A549 (cell line): ENCODE measurements at regions not wholly inside any gene's neighbourhood (a gene's known extent, or its start where the extent isn't known, plus 50 kb on each side); places are given as distances from the start of the nearest gene placed in this dataset.
A peak's percentile ranks its signal among the peaks of the same experiment; 100 is the strongest.

ENCODE experiments used
- EHMT2 ChIP-seq: fragments of 200-600 bp; sonication (generic); IDR thresholded peaks from 2 replicates; pipeline ENCODE4 v1.6.1; 2016; ENCODE audit warnings: antibody characterized with exemption, low read depth, mild to moderate bottlenecking, moderate library complexity
- FOSB ChIP-seq: fragments of 250-450 bp; sonication (Bioruptor Pico); IDR thresholded peaks from 2 replicates; pipeline ENCODE4 v1.5.0; 2020; ENCODE audit warnings: mild to moderate bottlenecking, moderate library complexity
- FOSL2 ChIP-seq, 2 experiments: fragments of 450-650 bp in 1 of 2; fragments of >200 bp in 1 of 2; sonication (Bioruptor Twin) in 1 of 2; formaldehyde crosslinking; IDR thresholded peaks; 2 replicates each; pipeline versions ENCODE4 v1.5.0 to v1.6.1; 2016 to 2020; ENCODE audit warnings: mild to moderate bottlenecking in 1 of 2, moderate library complexity in 1 of 2
- KDM1A ChIP-seq: fragments of 200-600 bp; sonication (generic); IDR thresholded peaks from 2 replicates; pipeline ENCODE4 v1.6.1; 2016; ENCODE audit warnings: low read depth, mild to moderate bottlenecking
- MYC ChIP-seq: IDR thresholded peaks from 2 replicates; pipeline ENCODE4 v1.6.1; 2012; ENCODE audit warnings: mild to moderate bottlenecking, inconsistent platforms, low read length, improper control_type of control experiment, borderline replicate concordance
- POLR2A ChIP-seq: IDR thresholded peaks from 2 replicates; pipeline ENCODE4 v1.6.1; 2012; ENCODE audit warnings: mild to moderate bottlenecking, low read length
- POLR2AphosphoS2 ChIP-seq: conservative IDR thresholded peaks from 2 replicates; pipeline ENCODE4 v1.6.1; 2012; ENCODE audit warnings: low read length, improper control_type of control experiment, inconsistent platforms
- RAD21 ChIP-seq, 2 experiments: fragments of >200 bp in 1 of 2; sonication (Bioruptor Twin) in 1 of 2; formaldehyde crosslinking in 1 of 2; IDR thresholded peaks in 1 of 2; conservative IDR thresholded peaks in 1 of 2; 2 replicates in 1 of 2; 3 replicates in 1 of 2; pipeline ENCODE4 v1.6.1; 2012 to 2018; ENCODE audit warnings: inconsistent platforms in 1 of 2
- RCOR1 ChIP-seq: fragments of 150-350 bp; IDR thresholded peaks from 2 replicates; pipeline ENCODE4 v1.6.1; 2014; ENCODE audit warnings: antibody characterized with exemption, low read length, low read depth
- SMC3 ChIP-seq: fragments of >200 bp; sonication (Bioruptor Twin); formaldehyde crosslinking; IDR thresholded peaks from 3 replicates; pipeline ENCODE4 v1.6.1; 2018; ENCODE audit warnings: inconsistent platforms
- TFCP2L1 ChIP-seq: fragments of 250-450 bp; sonication (Bioruptor Pico); IDR thresholded peaks from 2 replicates; pipeline ENCODE4 v1.5.0; 2021; ENCODE audit warnings: mild to moderate bottlenecking
- ZFP36 ChIP-seq: fragments of 450-650 bp; IDR thresholded peaks from 2 replicates; pipeline ENCODE4 v1.6.1; 2014; ENCODE audit warnings: borderline replicate concordance; ENCODE audit not compliant: partially characterized antibody
- TF ChIP-seq, protein P1 (sequence below): fragments of >200 bp; sonication (Bioruptor Twin); formaldehyde crosslinking; IDR thresholded peaks from 3 replicates; pipeline ENCODE4 v1.5.1; 2016

DNA sequence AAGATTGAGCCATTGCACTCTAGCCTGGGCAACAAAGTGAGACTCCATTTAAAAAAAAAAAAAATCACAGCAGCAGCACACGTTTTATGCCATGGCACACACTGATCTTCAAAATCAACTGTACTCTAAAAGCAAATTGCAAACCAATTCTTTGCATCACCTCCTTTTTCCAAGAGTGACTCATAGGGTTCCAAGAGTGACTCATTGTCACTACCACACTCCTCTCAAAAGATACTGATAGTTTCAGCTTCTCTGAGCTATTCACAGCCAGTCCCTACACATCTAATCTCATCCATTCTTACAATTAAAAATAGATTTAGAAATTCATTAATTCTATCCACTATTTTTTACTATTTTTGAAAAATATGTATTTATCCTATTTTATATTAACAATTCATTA is 1494.9 kb upstream of the AGA start:
- no peak for TF ChIP-seq RAD21 (conservative IDR thresholded peaks at IDR 0.05 in 1 of 2, IDR thresholded peaks at IDR 0.05 in 1 of 2)
- TF ChIP-seq POLR2A = no peak
- TF ChIP-seq, protein P1, sequence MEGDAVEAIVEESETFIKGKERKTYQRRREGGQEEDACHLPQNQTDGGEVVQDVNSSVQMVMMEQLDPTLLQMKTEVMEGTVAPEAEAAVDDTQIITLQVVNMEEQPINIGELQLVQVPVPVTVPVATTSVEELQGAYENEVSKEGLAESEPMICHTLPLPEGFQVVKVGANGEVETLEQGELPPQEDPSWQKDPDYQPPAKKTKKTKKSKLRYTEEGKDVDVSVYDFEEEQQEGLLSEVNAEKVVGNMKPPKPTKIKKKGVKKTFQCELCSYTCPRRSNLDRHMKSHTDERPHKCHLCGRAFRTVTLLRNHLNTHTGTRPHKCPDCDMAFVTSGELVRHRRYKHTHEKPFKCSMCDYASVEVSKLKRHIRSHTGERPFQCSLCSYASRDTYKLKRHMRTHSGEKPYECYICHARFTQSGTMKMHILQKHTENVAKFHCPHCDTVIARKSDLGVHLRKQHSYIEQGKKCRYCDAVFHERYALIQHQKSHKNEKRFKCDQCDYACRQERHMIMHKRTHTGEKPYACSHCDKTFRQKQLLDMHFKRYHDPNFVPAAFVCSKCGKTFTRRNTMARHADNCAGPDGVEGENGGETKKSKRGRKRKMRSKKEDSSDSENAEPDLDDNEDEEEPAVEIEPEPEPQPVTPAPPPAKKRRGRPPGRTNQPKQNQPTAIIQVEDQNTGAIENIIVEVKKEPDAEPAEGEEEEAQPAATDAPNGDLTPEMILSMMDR = no peak
- TF ChIP-seq SMC3 = no peak
- no peak for TF ChIP-seq EHMT2
- TF ChIP-seq ZFP36 = no peak
- no peak for TF ChIP-seq MYC
- no peak for TF ChIP-seq POLR2AphosphoS2
- TF ChIP-seq KDM1A = no peak
- no peak for TF ChIP-seq RCOR1
- no peak for TF ChIP-seq FOSL2 (IDR thresholded peaks at IDR 0.05)
- TF ChIP-seq FOSL2 (CRISPR knock-in tag; IDR thresholded peaks at IDR 0.05) = peak; percentile 49; the same call in 1 of the 2 replicates
- no peak for TF ChIP-seq FOSB
- no peak for TF ChIP-seq TFCP2L1 (CRISPR knock-in tag)
